Neural cell (in vitro differentiated cells): ENCODE measurements at regions not wholly inside any gene's neighbourhood (a gene's known extent, or its start where the extent isn't known, plus 50 kb on each side); places are given as distances from the start of the nearest gene placed in this dataset.

Experiments used
- H2AFZ ChIP-seq: fragments of 200-600, 300-800 bp; sonication (generic), shearing (Covaris generic); 2 replicates; pipeline ENCODE4 v1.6.0; 2014; ENCODE audit warnings: low read depth, mild to moderate bottlenecking, antibody characterized with exemption, low read length, moderate library complexity
- H3F3A ChIP-seq: fragments of 200-600 bp; shearing (Covaris generic); 2 replicates; pipeline ENCODE4 v1.6.1; 2016; ENCODE audit warnings: mild to moderate bottlenecking, moderate library complexity, mixed read lengths, antibody characterized with exemption, low read length; ENCODE audit not compliant: insufficient read depth, poor library complexity, severe bottlenecking
- H3K27ac ChIP-seq: fragments of 200-600, 300-800 bp; sonication (generic), shearing (Covaris generic); 2 replicates; pipeline ENCODE4 v1.5.1; 2014; ENCODE audit warnings: mild to moderate bottlenecking, low read length, moderate library complexity
- H3K27me3 ChIP-seq: fragments of 300-800, 200-600 bp; sonication (generic), shearing (Covaris generic); 2 replicates; pipeline ENCODE4 v1.6.0; 2014; ENCODE audit warnings: mild to moderate bottlenecking, low read depth, low read length, moderate library complexity; ENCODE audit not compliant: insufficient read depth
- H3K36me3 ChIP-seq: fragments of 300-800, 200-600 bp; sonication (generic), shearing (Covaris generic); 2 replicates; pipeline ENCODE4 v1.5.1; 2014; ENCODE audit warnings: mild to moderate bottlenecking, antibody characterized with exemption, low read length, moderate library complexity; ENCODE audit not compliant: insufficient read depth
- H3K4me2 ChIP-seq: fragments of 300-800, 200-600 bp; sonication (generic), shearing (Covaris generic); 2 replicates; pipeline ENCODE4 v1.6.0; 2014; ENCODE audit warnings: mild to moderate bottlenecking, low read length
- H3K4me3 ChIP-seq: fragments of 300-800, 200-600 bp; sonication (generic), shearing (Covaris generic); 2 replicates; pipeline ENCODE4 v1.5.1; 2014; ENCODE audit warnings: mild to moderate bottlenecking, low read length, moderate library complexity
- H3K79me2 ChIP-seq: fragments of 200-600 bp; shearing (Covaris generic); replicated peaks from 2 replicates; pipeline ENCODE4 v1.6.0; 2014; ENCODE audit warnings: mild to moderate bottlenecking, low read length, moderate library complexity; ENCODE audit not compliant: insufficient read depth
- H3K9ac ChIP-seq: fragments of 300-800, 200-600 bp; sonication (generic), shearing (Covaris generic); 2 replicates; pipeline ENCODE4 v1.6.1; 2016; ENCODE audit warnings: mild to moderate bottlenecking, low read length, mixed read lengths
- H3K9me2 ChIP-seq: fragments of 200-600 bp; shearing (Covaris generic); 2 replicates; pipeline ENCODE4 v1.6.1; 2016; ENCODE audit warnings: mild to moderate bottlenecking, low read length, mixed read lengths; ENCODE audit not compliant: insufficient read depth
- H3K9me3 ChIP-seq: fragments of 200-600, 300-800 bp; sonication (generic), shearing (Covaris generic); 2 replicates; pipeline ENCODE4 v1.6.1; 2016; ENCODE audit warnings: mild to moderate bottlenecking, mixed run types, low read length, moderate library complexity, mixed read lengths
- H4K20me1 ChIP-seq: fragments of 200-600 bp; shearing (Covaris generic); 2 replicates; pipeline ENCODE4 v1.6.1; 2016; ENCODE audit warnings: mild to moderate bottlenecking, mixed run types; ENCODE audit not compliant: insufficient read depth
- EP300 ChIP-seq: fragments of 450-650 bp; conservative IDR thresholded peaks from 2 replicates; pipeline ENCODE4 v1.6.1; 2014; ENCODE audit warnings: antibody characterized with exemption, mild to moderate bottlenecking, moderate library complexity; ENCODE audit not compliant: poor library complexity, severe bottlenecking
- EZH2 ChIP-seq: fragments of 200-600, 300-800 bp; shearing (Covaris generic), sonication (generic); IDR thresholded peaks from 2 replicates; pipeline ENCODE4 v1.6.1; 2014; ENCODE audit warnings: antibody characterized with exemption, low read length, borderline replicate concordance, mild to moderate bottlenecking; ENCODE audit not compliant: insufficient read depth, poor library complexity, severe bottlenecking
- MXI1 ChIP-seq: fragments of 450-650 bp; conservative IDR thresholded peaks from 2 replicates; pipeline ENCODE4 v1.6.1; 2014; ENCODE audit warnings: antibody characterized with exemption, mild to moderate bottlenecking; ENCODE audit not compliant: poor library complexity, severe bottlenecking
- POLR2AphosphoS5 ChIP-seq: IDR thresholded peaks from 2 replicates; pipeline ENCODE4 v1.6.1; 2012
- RAD21 ChIP-seq: fragments of 450-650 bp; conservative IDR thresholded peaks from 2 replicates; pipeline ENCODE4 v1.6.1; 2014; ENCODE audit warnings: antibody characterized with exemption, mild to moderate bottlenecking, moderate library complexity
- SMC3 ChIP-seq: fragments of 450-650 bp; conservative IDR thresholded peaks from 2 replicates; pipeline ENCODE4 v1.6.1; 2014; ENCODE audit warnings: antibody characterized with exemption, mild to moderate bottlenecking, moderate library complexity; ENCODE audit not compliant: poor library complexity
- TAF1 ChIP-seq: IDR thresholded peaks from 2 replicates; pipeline ENCODE4 v1.6.1; 2012; ENCODE audit warnings: low read depth
- TF ChIP-seq, protein P1 (sequence below): IDR thresholded peaks from 2 replicates; pipeline ENCODE4 v1.6.1; 2012; ENCODE audit warnings: borderline replicate concordance
- TF ChIP-seq, protein P2 (sequence below): fragments of 450-650 bp; IDR thresholded peaks from 2 replicates; pipeline ENCODE4 v1.5.1; 2014; ENCODE audit warnings: antibody characterized with exemption, mild to moderate bottlenecking, moderate library complexity; ENCODE audit not compliant: poor library complexity, severe bottlenecking

DNA sequence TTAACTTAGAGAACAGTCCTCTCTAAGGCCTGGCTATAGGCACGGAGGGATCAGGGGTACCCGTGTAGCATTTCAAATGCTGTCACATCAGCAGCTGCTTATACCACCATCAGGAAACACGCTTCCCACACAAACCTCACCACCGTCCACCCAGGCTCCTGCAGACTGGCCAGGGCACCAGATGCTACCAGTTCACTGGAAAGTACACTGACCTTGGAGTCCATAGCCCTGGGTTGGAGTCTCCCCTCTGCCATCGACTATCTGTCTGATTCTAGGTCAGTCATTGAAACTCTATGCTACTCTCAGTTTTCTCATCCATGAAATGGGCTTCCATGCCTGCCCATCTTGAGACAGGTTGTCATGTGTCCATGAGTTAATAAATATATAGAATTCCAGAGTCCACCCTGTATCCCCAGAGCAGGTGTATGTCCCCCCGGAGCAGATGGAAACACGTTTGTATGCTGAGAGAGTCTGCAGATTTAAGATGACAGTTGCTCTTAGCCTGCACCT lies 156.0 kb upstream of the SMAD3 start:
- H3K9ac ChIP-seq = no peak overlapping the region
- no peaks in the 10 kb centered on the region for H3K79me2 ChIP-seq
- no peaks in the 10 kb centered on the region for H3F3A ChIP-seq
- no peak overlapping the region for H3K27ac ChIP-seq
- no peaks in the 10 kb centered on the region for H3K27me3 ChIP-seq
- H3K4me2 ChIP-seq = no peak overlapping the region
- TF ChIP-seq, protein P1, sequence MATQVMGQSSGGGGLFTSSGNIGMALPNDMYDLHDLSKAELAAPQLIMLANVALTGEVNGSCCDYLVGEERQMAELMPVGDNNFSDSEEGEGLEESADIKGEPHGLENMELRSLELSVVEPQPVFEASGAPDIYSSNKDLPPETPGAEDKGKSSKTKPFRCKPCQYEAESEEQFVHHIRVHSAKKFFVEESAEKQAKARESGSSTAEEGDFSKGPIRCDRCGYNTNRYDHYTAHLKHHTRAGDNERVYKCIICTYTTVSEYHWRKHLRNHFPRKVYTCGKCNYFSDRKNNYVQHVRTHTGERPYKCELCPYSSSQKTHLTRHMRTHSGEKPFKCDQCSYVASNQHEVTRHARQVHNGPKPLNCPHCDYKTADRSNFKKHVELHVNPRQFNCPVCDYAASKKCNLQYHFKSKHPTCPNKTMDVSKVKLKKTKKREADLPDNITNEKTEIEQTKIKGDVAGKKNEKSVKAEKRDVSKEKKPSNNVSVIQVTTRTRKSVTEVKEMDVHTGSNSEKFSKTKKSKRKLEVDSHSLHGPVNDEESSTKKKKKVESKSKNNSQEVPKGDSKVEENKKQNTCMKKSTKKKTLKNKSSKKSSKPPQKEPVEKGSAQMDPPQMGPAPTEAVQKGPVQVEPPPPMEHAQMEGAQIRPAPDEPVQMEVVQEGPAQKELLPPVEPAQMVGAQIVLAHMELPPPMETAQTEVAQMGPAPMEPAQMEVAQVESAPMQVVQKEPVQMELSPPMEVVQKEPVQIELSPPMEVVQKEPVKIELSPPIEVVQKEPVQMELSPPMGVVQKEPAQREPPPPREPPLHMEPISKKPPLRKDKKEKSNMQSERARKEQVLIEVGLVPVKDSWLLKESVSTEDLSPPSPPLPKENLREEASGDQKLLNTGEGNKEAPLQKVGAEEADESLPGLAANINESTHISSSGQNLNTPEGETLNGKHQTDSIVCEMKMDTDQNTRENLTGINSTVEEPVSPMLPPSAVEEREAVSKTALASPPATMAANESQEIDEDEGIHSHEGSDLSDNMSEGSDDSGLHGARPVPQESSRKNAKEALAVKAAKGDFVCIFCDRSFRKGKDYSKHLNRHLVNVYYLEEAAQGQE = no peak
- TF ChIP-seq MXI1 (no peak), EZH2 (no peak), POLR2AphosphoS5 (no peak), TAF1 (no peak), RAD21 (no peak), EP300 (no peak), SMC3 (no peak)
- TF ChIP-seq, protein P2, sequence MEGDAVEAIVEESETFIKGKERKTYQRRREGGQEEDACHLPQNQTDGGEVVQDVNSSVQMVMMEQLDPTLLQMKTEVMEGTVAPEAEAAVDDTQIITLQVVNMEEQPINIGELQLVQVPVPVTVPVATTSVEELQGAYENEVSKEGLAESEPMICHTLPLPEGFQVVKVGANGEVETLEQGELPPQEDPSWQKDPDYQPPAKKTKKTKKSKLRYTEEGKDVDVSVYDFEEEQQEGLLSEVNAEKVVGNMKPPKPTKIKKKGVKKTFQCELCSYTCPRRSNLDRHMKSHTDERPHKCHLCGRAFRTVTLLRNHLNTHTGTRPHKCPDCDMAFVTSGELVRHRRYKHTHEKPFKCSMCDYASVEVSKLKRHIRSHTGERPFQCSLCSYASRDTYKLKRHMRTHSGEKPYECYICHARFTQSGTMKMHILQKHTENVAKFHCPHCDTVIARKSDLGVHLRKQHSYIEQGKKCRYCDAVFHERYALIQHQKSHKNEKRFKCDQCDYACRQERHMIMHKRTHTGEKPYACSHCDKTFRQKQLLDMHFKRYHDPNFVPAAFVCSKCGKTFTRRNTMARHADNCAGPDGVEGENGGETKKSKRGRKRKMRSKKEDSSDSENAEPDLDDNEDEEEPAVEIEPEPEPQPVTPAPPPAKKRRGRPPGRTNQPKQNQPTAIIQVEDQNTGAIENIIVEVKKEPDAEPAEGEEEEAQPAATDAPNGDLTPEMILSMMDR = no peak
- no peaks in the 10 kb centered on the region for H3K36me3 ChIP-seq
- no peak overlapping the region for H2AFZ ChIP-seq
- H3K9me3 ChIP-seq = no peaks in the 10 kb centered on the region
- no peaks in the 10 kb centered on the region for H3K9me2 ChIP-seq
- H3K4me3 ChIP-seq = no peak overlapping the region
- no peaks in the 10 kb centered on the region for H4K20me1 ChIP-seq

DNA sequence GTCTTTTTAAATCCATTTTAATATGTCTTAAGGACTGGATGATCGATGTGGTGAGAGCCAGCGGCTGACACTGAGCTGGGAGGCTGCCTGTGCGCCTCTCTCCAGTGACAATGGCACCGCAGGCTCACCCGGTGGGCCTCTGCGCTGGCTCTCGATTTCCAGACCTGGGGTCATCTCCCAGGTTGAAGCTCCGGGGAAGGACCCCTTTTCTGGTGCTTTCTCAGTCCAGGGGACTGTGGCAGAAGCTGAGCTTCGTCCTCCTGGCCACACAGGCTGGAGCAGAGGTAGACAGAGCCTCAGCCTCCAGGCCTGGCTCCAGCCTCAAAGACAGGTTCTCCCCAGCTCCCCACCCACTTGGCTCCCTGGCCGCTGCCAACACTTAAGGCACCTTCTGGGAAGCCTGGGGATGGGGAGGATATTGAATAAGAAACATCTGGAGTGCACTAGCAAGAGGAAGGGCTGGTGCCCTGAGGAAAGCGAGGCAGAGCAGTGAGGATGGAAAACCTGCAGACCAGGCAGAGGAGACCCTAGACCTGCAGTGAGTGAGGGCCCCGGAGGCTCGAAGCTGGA lies 154.2 kb upstream of the SMAD3 start:
- H3K27me3 ChIP-seq = no peaks in the 10 kb centered on the region
- no peak overlapping the region for H3K4me3 ChIP-seq
- no peaks in the 10 kb centered on the region for H3K9me3 ChIP-seq
- no peak overlapping the region for H2AFZ ChIP-seq
- no peak overlapping the region for H3K4me2 ChIP-seq
- H3K9ac ChIP-seq = no peak overlapping the region
- no peaks in the 10 kb centered on the region for H3F3A ChIP-seq
- TF ChIP-seq RAD21 (no peak), POLR2AphosphoS5 (no peak), SMC3 (no peak), EZH2 (no peak), EP300 (no peak), MXI1 (no peak), TAF1 (no peak)
- TF ChIP-seq, protein P1 = no peak
- TF ChIP-seq, protein P2 = no peak
- no peaks in the 10 kb centered on the region for H3K79me2 ChIP-seq
- H4K20me1 ChIP-seq = no peaks in the 10 kb centered on the region
- no peak overlapping the region for H3K27ac ChIP-seq
- no peaks in the 10 kb centered on the region for H3K36me3 ChIP-seq
- no peaks in the 10 kb centered on the region for H3K9me2 ChIP-seq
